ENCODE measurements at regions not wholly inside any gene's neighbourhood (a gene's known extent, or its start where the extent isn't known, plus 50 kb on each side); places are given as distances from the start of the nearest gene placed in this dataset.

DNA sequence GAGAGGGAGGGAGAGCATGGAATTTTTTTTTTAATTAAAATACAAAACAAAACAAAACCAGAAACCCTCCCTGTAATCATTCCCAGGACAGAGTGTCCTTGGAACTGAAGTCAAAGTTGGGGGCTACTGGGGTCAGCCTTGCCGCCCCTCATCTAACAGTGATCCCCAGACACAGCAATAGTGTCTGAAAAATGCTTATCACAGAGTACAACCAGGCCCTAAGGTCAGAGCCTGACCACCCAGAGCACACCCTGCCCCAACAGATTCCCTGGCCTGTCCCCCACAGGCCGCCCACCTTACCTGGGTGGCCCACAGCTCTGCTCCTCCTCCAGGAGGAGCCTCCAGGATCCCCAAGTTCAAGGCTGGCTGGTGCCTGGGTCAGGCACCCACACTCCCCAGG is 101.6 kb upstream of the LINGO1 start:
- no peak for TF ChIP-seq HDGF (IDR thresholded peaks at IDR 0.05; ENCODE audit: borderline replicate concordance)
- no peak for TF ChIP-seq SUZ12 (IDR thresholded peaks at IDR 0.05)
- no peak for TF ChIP-seq SP1 (IDR thresholded peaks at IDR 0.05)
- no peak for TF ChIP-seq BHLHE40 (IDR thresholded peaks at IDR 0.05; ENCODE audit: borderline replicate concordance)
- no peak for TF ChIP-seq FOXA1 (IDR thresholded peaks at IDR 0.05)
- no peak for TF ChIP-seq ELF4 (IDR thresholded peaks at IDR 0.05)
- TF ChIP-seq FOXM1 (IDR thresholded peaks at IDR 0.05; ENCODE audit: borderline replicate concordance): no peak
- no peak for TF ChIP-seq ARNT (IDR thresholded peaks at IDR 0.05)

All from HEK293T (cell line).